ENCODE measurements at regions not wholly inside any gene's neighbourhood (a gene's known extent, or its start where the extent isn't known, plus 50 kb on each side); places are given as distances from the start of the nearest gene placed in this dataset.

DNA sequence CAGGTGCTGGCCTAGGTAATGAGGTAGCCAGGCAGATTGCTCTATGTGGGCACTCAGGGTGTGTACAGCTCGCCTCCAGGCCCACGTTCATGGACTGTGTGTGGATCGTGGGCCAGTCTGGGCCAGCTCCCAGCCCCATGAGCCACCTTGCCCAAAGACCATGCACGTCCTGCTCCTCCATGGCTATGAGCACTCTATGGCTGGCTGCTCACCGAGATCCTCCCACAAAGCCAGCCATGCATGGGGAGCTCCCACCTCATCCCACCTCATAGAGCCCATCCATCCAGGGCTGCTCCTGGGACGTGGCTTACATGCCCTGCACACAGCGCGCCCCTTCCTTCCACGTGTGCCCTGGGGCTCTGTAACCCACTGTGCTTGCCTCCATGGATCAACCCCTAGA lies 262.5 kb upstream of the IRX1 start:
- DNase-seq (ENCODE audit: low read depth) = no peak
- TF ChIP-seq, protein P1, sequence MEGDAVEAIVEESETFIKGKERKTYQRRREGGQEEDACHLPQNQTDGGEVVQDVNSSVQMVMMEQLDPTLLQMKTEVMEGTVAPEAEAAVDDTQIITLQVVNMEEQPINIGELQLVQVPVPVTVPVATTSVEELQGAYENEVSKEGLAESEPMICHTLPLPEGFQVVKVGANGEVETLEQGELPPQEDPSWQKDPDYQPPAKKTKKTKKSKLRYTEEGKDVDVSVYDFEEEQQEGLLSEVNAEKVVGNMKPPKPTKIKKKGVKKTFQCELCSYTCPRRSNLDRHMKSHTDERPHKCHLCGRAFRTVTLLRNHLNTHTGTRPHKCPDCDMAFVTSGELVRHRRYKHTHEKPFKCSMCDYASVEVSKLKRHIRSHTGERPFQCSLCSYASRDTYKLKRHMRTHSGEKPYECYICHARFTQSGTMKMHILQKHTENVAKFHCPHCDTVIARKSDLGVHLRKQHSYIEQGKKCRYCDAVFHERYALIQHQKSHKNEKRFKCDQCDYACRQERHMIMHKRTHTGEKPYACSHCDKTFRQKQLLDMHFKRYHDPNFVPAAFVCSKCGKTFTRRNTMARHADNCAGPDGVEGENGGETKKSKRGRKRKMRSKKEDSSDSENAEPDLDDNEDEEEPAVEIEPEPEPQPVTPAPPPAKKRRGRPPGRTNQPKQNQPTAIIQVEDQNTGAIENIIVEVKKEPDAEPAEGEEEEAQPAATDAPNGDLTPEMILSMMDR (conservative IDR thresholded peaks at IDR 0.05; ENCODE audit: low read depth, low read length) = no peak
- no peak overlapping the region for H3K4me3 ChIP-seq (ENCODE audit: low read depth, low read length)

- H3K4me3 ChIP-seq (ENCODE audit: low read depth, low read length) = no peak overlapping the region
- TF ChIP-seq, protein P1 (conservative IDR thresholded peaks at IDR 0.05; ENCODE audit: low read depth, low read length) = no peak
- DNase-seq (ENCODE audit: low read depth) = no peak
Measured at GRCh38 chr5:3331819-3332218, 263.8 kb upstream of the IRX1 start.

DNA sequence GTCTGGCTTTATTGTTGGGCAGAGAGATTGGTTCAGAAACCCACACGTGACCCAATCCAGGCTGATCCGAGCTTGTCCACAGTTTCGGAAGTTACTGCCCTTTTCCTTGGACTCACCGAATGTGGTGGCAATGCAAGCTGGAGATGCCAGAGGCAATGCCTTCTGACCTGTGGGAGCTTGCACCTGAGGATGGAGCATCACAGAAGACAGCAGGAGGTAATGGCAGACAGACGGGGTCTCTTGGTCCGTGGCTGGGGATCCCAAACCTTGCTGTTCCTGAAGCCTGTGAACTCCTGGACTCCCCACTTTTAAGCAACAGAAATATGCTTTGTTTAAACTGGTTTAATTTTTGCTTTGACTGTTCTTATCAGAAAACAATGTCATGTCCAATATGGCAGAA lies 265.2 kb upstream of the IRX1 start:
- no peak for DNase-seq (ENCODE audit: low read depth)
- no peak overlapping the region for H3K4me3 ChIP-seq (ENCODE audit: low read depth, low read length)
- TF ChIP-seq, protein P1 (conservative IDR thresholded peaks at IDR 0.05; ENCODE audit: low read depth, low read length) = no peak

DNA sequence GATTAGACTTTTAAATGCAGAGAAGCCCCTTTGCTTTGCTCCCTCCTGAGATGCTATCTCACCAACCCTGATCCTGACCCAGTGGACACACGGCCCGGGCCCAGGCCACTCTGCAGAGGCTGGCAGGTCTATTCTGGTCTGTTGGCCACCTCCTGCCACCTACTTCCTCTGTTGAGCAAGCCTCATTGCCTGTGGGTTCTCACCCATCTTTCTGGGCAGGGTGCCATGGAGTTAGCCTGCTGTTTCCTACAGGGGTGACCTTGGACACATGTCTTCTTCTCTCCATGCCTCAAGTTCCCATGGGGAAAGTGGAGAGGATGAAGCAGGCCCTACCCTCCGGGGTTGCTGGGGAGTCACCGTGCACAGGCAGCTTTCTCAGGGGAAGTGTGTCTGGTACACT lies 266.2 kb upstream of the IRX1 start:
- DNase-seq (ENCODE audit: low read depth) = no peak
- TF ChIP-seq, protein P1 (conservative IDR thresholded peaks at IDR 0.05; ENCODE audit: low read depth, low read length) = no peak
- no peak overlapping the region for H3K4me3 ChIP-seq (ENCODE audit: low read depth, low read length)

DNA sequence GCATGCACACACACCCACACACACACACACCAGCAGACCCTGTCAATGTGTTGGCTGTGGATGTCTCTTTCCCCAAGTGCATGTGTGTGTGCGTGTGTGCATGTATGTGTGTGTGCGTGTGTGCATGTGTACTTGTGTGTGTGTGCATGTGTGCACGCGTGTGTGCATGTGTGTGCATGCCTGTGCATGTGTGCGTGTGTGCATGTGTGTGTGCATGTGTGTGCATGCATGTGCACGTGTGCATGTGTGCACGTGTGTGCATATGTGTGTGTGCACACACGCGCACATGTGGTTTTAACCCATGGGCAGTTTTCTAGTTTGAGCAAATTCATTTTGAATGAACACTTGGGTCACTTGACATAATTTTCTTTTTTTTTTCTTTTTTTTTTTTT lies 268.8 kb upstream of the IRX1 start:
- no peak for DNase-seq (ENCODE audit: low read depth)
- no peak overlapping the region for H3K4me3 ChIP-seq (ENCODE audit: low read depth, low read length)
- TF ChIP-seq, protein P1 (conservative IDR thresholded peaks at IDR 0.05; ENCODE audit: low read depth, low read length) = no peak

DNA sequence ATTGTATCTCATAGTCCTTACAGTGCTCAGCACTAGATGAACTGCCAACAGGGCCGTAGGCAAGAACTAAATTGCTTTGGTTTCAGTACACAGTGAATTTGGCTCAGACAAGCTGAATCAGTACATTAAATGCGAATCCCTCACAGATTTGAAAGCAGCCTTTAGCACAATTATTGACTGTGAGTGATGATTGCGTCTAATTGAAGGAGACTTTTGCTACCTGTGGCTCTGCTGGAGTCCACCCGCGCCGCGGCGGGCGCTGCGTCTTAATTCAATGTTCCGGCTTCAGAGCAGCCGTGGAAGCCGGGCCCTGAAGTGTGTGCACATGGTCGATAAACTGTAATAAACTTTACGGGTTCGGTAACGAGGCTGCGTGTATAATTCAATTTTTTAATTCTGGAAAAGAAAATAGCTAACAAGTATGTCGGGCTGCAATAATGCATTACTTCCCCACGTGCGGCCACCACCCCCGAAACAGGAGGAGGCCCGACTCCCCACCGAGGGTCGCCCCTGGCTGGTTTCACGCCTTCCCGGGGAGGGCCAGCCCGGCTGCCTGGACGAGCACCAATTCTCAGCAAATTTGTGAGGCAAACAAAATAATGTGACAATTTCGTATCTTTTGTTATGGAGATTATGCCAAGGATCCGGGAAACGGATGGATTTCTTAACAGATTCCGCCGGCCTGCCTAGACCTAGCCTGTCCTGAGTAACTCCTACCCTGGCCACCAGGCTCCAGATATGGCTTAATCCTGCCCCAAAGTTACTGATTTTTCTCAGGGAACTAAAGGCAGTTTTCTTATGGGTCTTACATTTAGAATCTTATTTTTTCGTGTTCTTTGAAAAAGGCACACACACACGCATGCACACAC lies 269.4 kb upstream of the IRX1 start:
- no peak for DNase-seq (ENCODE audit: low read depth)
- H3K4me3 ChIP-seq (ENCODE audit: low read depth, low read length) = no peak overlapping the region
- TF ChIP-seq, protein P1 (conservative IDR thresholded peaks at IDR 0.05; ENCODE audit: low read depth, low read length) = no peak
